ENCODE measurements at regions not wholly inside any gene's neighbourhood (a gene's known extent, or its start where the extent isn't known, plus 50 kb on each side); places are given as distances from the start of the nearest gene placed in this dataset.

DNA sequence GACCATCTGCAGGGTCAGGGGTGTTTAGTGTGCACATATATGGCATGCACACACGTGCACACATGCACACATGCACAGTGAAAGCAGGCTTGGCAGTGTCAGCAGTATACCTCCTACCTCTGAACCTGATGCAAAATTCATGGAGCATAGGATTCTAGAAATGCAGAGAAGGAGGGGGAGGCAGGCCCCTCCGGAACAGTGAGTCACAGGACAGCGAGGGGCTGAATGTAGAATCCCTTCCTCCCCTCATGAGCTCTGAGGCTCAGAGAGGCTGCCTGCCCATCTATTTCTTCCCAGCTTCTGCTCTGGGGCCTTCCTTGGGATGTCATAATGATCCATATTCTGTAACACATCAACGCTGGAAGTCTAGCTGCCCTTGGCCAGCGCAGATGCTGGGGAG, 66.7 kb upstream of the NECTIN1 start:
- Histone ChIP-seq H3K9me3 (ENCODE audit: insufficient read depth, low read depth) (no peaks in the 10 kb centered on the region), H3K27me3 (ENCODE audit: insufficient read depth, low read depth) (peaks cover 89% of the 10 kb centered on the region), H3K4me2 (no peak overlapping the region), H3F3A (ENCODE audit: insufficient read depth, low read depth) (no peaks in the 10 kb centered on the region), H3K4me3 (no peak overlapping the region), H3K36me3 (ENCODE audit: low read depth) (no peaks in the 10 kb centered on the region), H3K27ac (no peak overlapping the region), H2AFZ (no peak overlapping the region), H3K79me2 (ENCODE audit: low read depth) (no peaks in the 10 kb centered on the region), H3K4me1 (replicated peaks; ENCODE audit: insufficient read depth) (no peaks in the 10 kb centered on the region), H4K20me1 (ENCODE audit: insufficient read depth) (no peaks in the 10 kb centered on the region), H3K9me2 (ENCODE audit: insufficient read depth) (no peaks in the 10 kb centered on the region)
- TF ChIP-seq, protein P1, sequence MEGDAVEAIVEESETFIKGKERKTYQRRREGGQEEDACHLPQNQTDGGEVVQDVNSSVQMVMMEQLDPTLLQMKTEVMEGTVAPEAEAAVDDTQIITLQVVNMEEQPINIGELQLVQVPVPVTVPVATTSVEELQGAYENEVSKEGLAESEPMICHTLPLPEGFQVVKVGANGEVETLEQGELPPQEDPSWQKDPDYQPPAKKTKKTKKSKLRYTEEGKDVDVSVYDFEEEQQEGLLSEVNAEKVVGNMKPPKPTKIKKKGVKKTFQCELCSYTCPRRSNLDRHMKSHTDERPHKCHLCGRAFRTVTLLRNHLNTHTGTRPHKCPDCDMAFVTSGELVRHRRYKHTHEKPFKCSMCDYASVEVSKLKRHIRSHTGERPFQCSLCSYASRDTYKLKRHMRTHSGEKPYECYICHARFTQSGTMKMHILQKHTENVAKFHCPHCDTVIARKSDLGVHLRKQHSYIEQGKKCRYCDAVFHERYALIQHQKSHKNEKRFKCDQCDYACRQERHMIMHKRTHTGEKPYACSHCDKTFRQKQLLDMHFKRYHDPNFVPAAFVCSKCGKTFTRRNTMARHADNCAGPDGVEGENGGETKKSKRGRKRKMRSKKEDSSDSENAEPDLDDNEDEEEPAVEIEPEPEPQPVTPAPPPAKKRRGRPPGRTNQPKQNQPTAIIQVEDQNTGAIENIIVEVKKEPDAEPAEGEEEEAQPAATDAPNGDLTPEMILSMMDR (conservative IDR thresholded peaks at IDR 0.05) = no peak
- no peak for TF ChIP-seq EZH2 (IDR thresholded peaks at IDR 0.05; ENCODE audit: low read depth)
- CTCF ChIA-PET = no interaction called here
- POLR2A ChIA-PET (ENCODE audit: unreplicated experiment) = no interaction called here
- intact Hi-C loops (cut with micrococcal nuclease; ENCODE audit: unreplicated experiment) = no loop called here
- BruUV-seq (replicated peaks) = no TSS peak
- DNase-seq = no peak

DNA sequence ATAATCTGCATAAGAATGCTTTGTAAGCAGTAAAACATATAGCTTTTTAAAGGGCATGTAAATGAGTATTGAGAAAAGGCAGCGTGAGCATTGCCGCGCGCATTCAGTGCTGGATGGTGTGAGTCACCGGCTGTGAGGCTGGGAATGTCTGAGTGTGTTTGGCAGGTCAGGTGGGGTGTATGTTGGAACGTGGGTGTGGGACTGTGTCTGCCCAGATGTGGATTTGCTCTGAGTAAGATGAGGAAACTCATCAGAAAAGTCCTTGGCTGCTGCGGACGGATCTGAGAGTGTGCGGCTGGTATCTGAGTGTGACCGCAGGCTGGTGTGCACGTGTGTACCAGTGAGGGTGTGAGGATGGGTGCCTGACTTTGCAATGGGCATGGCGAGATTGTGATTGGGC, 66.2 kb upstream of the NECTIN1 start:
- Histone ChIP-seq H2AFZ (no peak overlapping the region), H3K27ac (no peak overlapping the region), H3K4me3 (no peak overlapping the region), H3K79me2 (ENCODE audit: low read depth) (no peaks in the 10 kb centered on the region), H3K27me3 (ENCODE audit: insufficient read depth, low read depth) (peaks cover 89% of the 10 kb centered on the region), H3K9me3 (ENCODE audit: insufficient read depth, low read depth) (no peaks in the 10 kb centered on the region), H3K9me2 (ENCODE audit: insufficient read depth) (no peaks in the 10 kb centered on the region), H3K36me3 (ENCODE audit: low read depth) (no peaks in the 10 kb centered on the region), H3K4me1 (replicated peaks; ENCODE audit: insufficient read depth) (no peaks in the 10 kb centered on the region), H3K4me2 (no peak overlapping the region), H4K20me1 (ENCODE audit: insufficient read depth) (no peaks in the 10 kb centered on the region), H3F3A (ENCODE audit: insufficient read depth, low read depth) (no peaks in the 10 kb centered on the region)
- no peak for DNase-seq
- CTCF ChIA-PET = no interaction called here
- POLR2A ChIA-PET (ENCODE audit: unreplicated experiment) = no interaction called here
- TF ChIP-seq, protein P1 (conservative IDR thresholded peaks at IDR 0.05) = no peak
- TF ChIP-seq EZH2 (IDR thresholded peaks at IDR 0.05; ENCODE audit: low read depth) = no peak
- intact Hi-C loops (cut with micrococcal nuclease; ENCODE audit: unreplicated experiment) = no loop called here
- BruUV-seq (replicated peaks) = no TSS peak

DNA sequence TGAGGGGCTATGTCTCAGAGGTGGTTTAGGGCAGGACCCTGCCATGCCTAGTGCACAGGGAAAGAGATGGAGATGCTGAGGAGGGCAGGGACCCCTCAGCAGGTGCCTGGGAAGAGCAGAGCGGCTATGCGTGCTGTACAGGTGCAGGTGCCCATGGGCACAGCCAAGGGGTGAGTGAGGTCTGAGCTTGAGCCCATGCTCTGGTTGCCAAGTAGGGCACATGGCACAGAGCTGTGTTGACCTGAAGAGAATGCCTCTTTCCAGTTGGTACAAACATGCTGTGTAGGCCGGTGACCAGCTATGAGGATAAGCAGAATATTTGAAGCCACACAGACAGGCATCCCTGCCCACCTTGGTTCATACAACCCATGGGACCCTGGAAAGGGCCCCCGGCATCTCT, 65.8 kb upstream of the NECTIN1 start:
- H3F3A ChIP-seq (ENCODE audit: insufficient read depth, low read depth) = no peaks in the 10 kb centered on the region
- H4K20me1 ChIP-seq (ENCODE audit: insufficient read depth) = no peaks in the 10 kb centered on the region
- H3K4me1 ChIP-seq (replicated peaks; ENCODE audit: insufficient read depth) = no peaks in the 10 kb centered on the region
- H3K27ac ChIP-seq = no peak overlapping the region
- no peaks in the 10 kb centered on the region for H3K9me2 ChIP-seq (ENCODE audit: insufficient read depth)
- intact Hi-C loops (cut with micrococcal nuclease; ENCODE audit: unreplicated experiment) = no loop called here
- H2AFZ ChIP-seq = no peak overlapping the region
- no peaks in the 10 kb centered on the region for H3K9me3 ChIP-seq (ENCODE audit: insufficient read depth, low read depth)
- CTCF ChIA-PET = no interaction called here
- POLR2A ChIA-PET (ENCODE audit: unreplicated experiment) = no interaction called here
- no TSS peak for BruUV-seq (replicated peaks)
- no peaks in the 10 kb centered on the region for H3K36me3 ChIP-seq (ENCODE audit: low read depth)
- DNase-seq = no peak
- H3K4me2 ChIP-seq = no peak overlapping the region
- no peak overlapping the region for H3K4me3 ChIP-seq
- TF ChIP-seq, protein P1 (conservative IDR thresholded peaks at IDR 0.05) = no peak
- TF ChIP-seq EZH2 (IDR thresholded peaks at IDR 0.05; ENCODE audit: low read depth) = no peak
- no peaks in the 10 kb centered on the region for H3K79me2 ChIP-seq (ENCODE audit: low read depth)
- H3K27me3 ChIP-seq (ENCODE audit: insufficient read depth, low read depth) = peaks cover 89% of the 10 kb centered on the region
